H9 (cell line): ENCODE measurements at regions not wholly inside any gene's neighbourhood (a gene's known extent, or its start where the extent isn't known, plus 50 kb on each side); places are given as distances from the start of the nearest gene placed in this dataset.

Experiments
- DNase-seq: peaks from one replicate; pipeline ENCODE4 v3.0.0-alpha.2; 2017
- H2AFZ ChIP-seq: one replicate; pipeline ENCODE4 v1.6.1; 2013; ENCODE audit warnings: mild to moderate bottlenecking, low read length, control low read depth, moderate library complexity
- H2AK5ac ChIP-seq: 2 replicates; pipeline ENCODE4 v1.6.1; 2013; ENCODE audit warnings: low read length, control low read depth, mixed read lengths; ENCODE audit not compliant: insufficient read length
- H2BK120ac ChIP-seq: one replicate; pipeline ENCODE4 v1.6.1; 2013; ENCODE audit warnings: low read depth, mild to moderate bottlenecking, low read length, control low read depth, inconsistent platforms; ENCODE audit not compliant: poor library complexity, severe bottlenecking
- H2BK12ac ChIP-seq: 2 replicates; pipeline ENCODE4 v1.6.1; 2013; ENCODE audit warnings: low read length, control low read depth, mixed read lengths, low read depth; ENCODE audit not compliant: insufficient read length
- H2BK15ac ChIP-seq: 2 replicates; pipeline ENCODE4 v1.6.1; 2013; ENCODE audit warnings: low read depth, low read length, control low read depth
- H2BK20ac ChIP-seq: one replicate; pipeline ENCODE4 v1.6.1; 2013; ENCODE audit warnings: low read depth, mild to moderate bottlenecking, low read length, control low read depth, inconsistent platforms; ENCODE audit not compliant: poor library complexity, severe bottlenecking
- H2BK5ac ChIP-seq: 2 replicates; pipeline ENCODE4 v1.6.1; 2013; ENCODE audit warnings: low read length, control low read depth, mixed read lengths; ENCODE audit not compliant: insufficient read length
- H3K14ac ChIP-seq: 2 replicates; pipeline ENCODE4 v1.6.1; 2013; ENCODE audit warnings: low read length, control low read depth; ENCODE audit not compliant: insufficient read depth
- H3K18ac ChIP-seq: 2 replicates; pipeline ENCODE4 v1.6.1; 2013; ENCODE audit warnings: low read depth, mild to moderate bottlenecking, mixed read lengths, low read length, control low read depth; ENCODE audit not compliant: insufficient read length
- H3K23ac ChIP-seq: 2 replicates; pipeline ENCODE4 v1.6.1; 2013; ENCODE audit warnings: low read length, control low read depth, mixed read lengths, low read depth; ENCODE audit not compliant: insufficient read length
- H3K23me2 ChIP-seq: 2 replicates; pipeline ENCODE4 v1.6.1; 2013; ENCODE audit warnings: low read depth, mild to moderate bottlenecking, mixed read lengths, low read length, control low read depth; ENCODE audit not compliant: insufficient read length, poor library complexity, severe bottlenecking
- H3K27ac ChIP-seq: 2 replicates; pipeline ENCODE4 v1.5.1; 2013; ENCODE audit warnings: low read length, control low read depth, mixed read lengths, low read depth; ENCODE audit not compliant: insufficient read length
- H3K27me3 ChIP-seq: 2 replicates; pipeline ENCODE4 v1.6.1; 2013; ENCODE audit warnings: low read length, control low read depth, inconsistent platforms; ENCODE audit not compliant: insufficient read depth
- H3K4ac ChIP-seq: 2 replicates; pipeline ENCODE4 v1.6.1; 2013; ENCODE audit warnings: low read depth, mild to moderate bottlenecking, control low read depth, inconsistent platforms, low read length, moderate library complexity
- H3K4me1 ChIP-seq: 2 replicates; pipeline ENCODE4 v1.6.1; 2013; ENCODE audit warnings: low read length, control low read depth, inconsistent platforms; ENCODE audit not compliant: insufficient read depth
- H3K4me2 ChIP-seq: 2 replicates; pipeline ENCODE4 v1.6.1; 2013; ENCODE audit warnings: low read length, control low read depth, mixed read lengths; ENCODE audit not compliant: insufficient read length, insufficient read depth
- H3K56ac ChIP-seq: 2 replicates; pipeline ENCODE4 v1.6.1; 2013; ENCODE audit warnings: low read depth, mild to moderate bottlenecking, mixed read lengths, low read length, control low read depth; ENCODE audit not compliant: insufficient read length
- H3K79me1 ChIP-seq: 2 replicates; pipeline ENCODE4 v1.6.1; 2013; ENCODE audit warnings: low read depth, mild to moderate bottlenecking, moderate library complexity, low read length, control low read depth, inconsistent platforms; ENCODE audit not compliant: insufficient read depth, poor library complexity, severe bottlenecking
- H3K79me2 ChIP-seq: 2 replicates; pipeline ENCODE4 v1.6.1; 2013; ENCODE audit warnings: low read length, control low read depth, inconsistent platforms; ENCODE audit not compliant: insufficient read depth
- H3K9ac ChIP-seq: 2 replicates; pipeline ENCODE4 v1.6.1; 2013; ENCODE audit warnings: low read length, control low read depth, mixed read lengths; ENCODE audit not compliant: insufficient read length; ENCODE audit errors: extremely low read depth
- H3K9me3 ChIP-seq: one replicate; pipeline ENCODE4 v1.6.1; 2013; ENCODE audit warnings: low read depth, low read length, inconsistent platforms; ENCODE audit not compliant: control insufficient read depth
- H3T11ph ChIP-seq: one replicate; pipeline ENCODE4 v1.6.1; 2013; ENCODE audit warnings: mild to moderate bottlenecking, low read length, control low read depth, inconsistent platforms
- H4K20me1 ChIP-seq: one replicate; pipeline ENCODE4 v1.6.1; 2013; ENCODE audit not compliant: control insufficient read depth, insufficient read length, insufficient read depth
- H4K5ac ChIP-seq: 2 replicates; pipeline ENCODE4 v1.6.1; 2013; ENCODE audit warnings: low read depth, mild to moderate bottlenecking, mixed read lengths, low read length, control low read depth; ENCODE audit not compliant: insufficient read length
- H4K8ac ChIP-seq: replicated peaks from 2 replicates; pipeline ENCODE4 v1.6.1; 2013; ENCODE audit warnings: low read length, control low read depth, mixed read lengths, low read depth; ENCODE audit not compliant: insufficient read length
- H4K91ac ChIP-seq: 2 replicates; pipeline ENCODE4 v1.6.1; 2013; ENCODE audit warnings: low read depth, mild to moderate bottlenecking, moderate library complexity, mixed read lengths, low read length, control low read depth; ENCODE audit not compliant: insufficient read length
- H3K27ac Mint-ChIP-seq, 3 experiments: 2 replicates in 2 of 3; 3 replicates in 1 of 3; pipeline ENCODE4 v1.8.0; 2020 to 2021; ENCODE audit warnings: mixed read lengths in 3 of 3, mild to moderate bottlenecking in 1 of 3, moderate library complexity in 1 of 3
- H3K27me3 Mint-ChIP-seq: 2 replicates; pipeline ENCODE4 v1.8.0; 2021; ENCODE audit warnings: low read depth, mild to moderate bottlenecking, moderate library complexity, mixed read lengths
- H3K36me3 Mint-ChIP-seq, 3 experiments: 2 replicates in 2 of 3; 3 replicates in 1 of 3; pipeline ENCODE4 v1.8.0; 2020 to 2021; ENCODE audit warnings: low read depth in 3 of 3, mixed read lengths in 3 of 3; ENCODE audit not compliant: insufficient read depth in 1 of 3
- H3K4me1 Mint-ChIP-seq, 2 experiments: 2 replicates each; pipeline ENCODE4 v1.8.0; 2020; ENCODE audit warnings: mixed read lengths in 2 of 2
- H3K4me3 Mint-ChIP-seq, 2 experiments: 2 replicates in 1 of 2; 3 replicates in 1 of 2; pipeline ENCODE4 v1.8.0; 2020 to 2021; ENCODE audit warnings: mild to moderate bottlenecking in 2 of 2, mixed read lengths in 2 of 2, moderate library complexity in 1 of 2
- H3K9me3 Mint-ChIP-seq, 2 experiments: 2 replicates in 1 of 2; 3 replicates in 1 of 2; pipeline ENCODE4 v1.8.0; 2020; ENCODE audit warnings: mild to moderate bottlenecking in 2 of 2, mixed read lengths in 2 of 2, moderate library complexity in 1 of 2
- WGBS: extraction: QIAGEN DNeasy Blood & Tissue Kit; methylation state at CpG from one replicate; pipeline ENCODE4 v1.1.7; 2013; ENCODE audit warnings: missing lambda C conversion rate, low lambda C conversion rate, mixed read lengths; ENCODE audit not compliant: insufficient read length; ENCODE audit errors: extremely low coverage; 5-methylcytosine and 5-hydroxymethylcytosine counted together
- TF ChIP-seq, protein P1 (sequence below): fragments of 200-600 bp; sonication (generic); conservative IDR thresholded peaks from 3 replicates; pipeline ENCODE4 v1.8.0; 2021; ENCODE audit warnings: antibody characterized with exemption, mild to moderate bottlenecking

DNA sequence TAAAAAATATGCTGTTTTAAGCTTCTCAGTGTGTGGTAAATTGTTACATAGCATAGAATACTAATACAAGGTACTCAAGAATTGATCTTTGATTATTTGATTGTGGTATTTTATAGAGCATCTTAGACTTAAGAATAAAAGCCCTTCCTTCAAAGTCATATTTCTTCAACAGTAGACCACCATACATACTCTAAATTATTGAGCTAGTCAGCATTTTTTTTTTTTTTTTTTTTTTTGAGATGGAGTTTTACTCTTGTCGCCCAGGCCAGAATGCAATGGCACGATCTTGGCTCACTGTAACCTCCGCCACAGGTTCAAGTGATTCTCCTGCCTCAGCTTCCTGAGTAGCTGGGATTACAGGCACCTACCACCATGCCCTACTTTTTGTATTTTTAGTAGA lies 436.7 kb upstream of the LUZP2 start:
- Histone ChIP-seq H3K79me1 (no peaks in the 10 kb centered on the region), H3K9ac (no peak overlapping the region), H3K56ac (no peak overlapping the region), H3K9me3 (no peaks in the 10 kb centered on the region), H2AK5ac (no peak overlapping the region), H3K23me2 (no peaks in the 10 kb centered on the region), H4K8ac (no peak overlapping the region), H2AFZ (no peak overlapping the region), H2BK120ac (no peak overlapping the region), H2BK15ac (no peak overlapping the region), H3T11ph (no peak overlapping the region), H3K4me1 (no peaks in the 10 kb centered on the region), H3K14ac (no peak overlapping the region), H3K18ac (no peak overlapping the region), H3K4me2 (no peak overlapping the region), H3K79me2 (no peaks in the 10 kb centered on the region), H3K23ac (no peak overlapping the region), H2BK12ac (no peak overlapping the region), H4K20me1 (no peaks in the 10 kb centered on the region), H4K5ac (no peak overlapping the region), H3K27ac (no peak overlapping the region), H2BK20ac (no peak overlapping the region), H3K27me3 (no peaks in the 10 kb centered on the region), H2BK5ac (no peak overlapping the region), H4K91ac (no peak overlapping the region), H3K4ac (no peak overlapping the region)
- Mint-ChIP-seq H3K36me3 (no peaks in the 10 kb centered on the region), H3K4me1 (peaks cover 6 to 7% of the 10 kb centered on the region in 2 experiments; a peak in 3 of 4 replicates), H3K4me3 (no peak overlapping the region), H3K27me3 (no peaks in the 10 kb centered on the region), H3K27ac (no peak overlapping the region), H3K9me3 (no peaks in the 10 kb centered on the region)
- TF ChIP-seq, protein P1, sequence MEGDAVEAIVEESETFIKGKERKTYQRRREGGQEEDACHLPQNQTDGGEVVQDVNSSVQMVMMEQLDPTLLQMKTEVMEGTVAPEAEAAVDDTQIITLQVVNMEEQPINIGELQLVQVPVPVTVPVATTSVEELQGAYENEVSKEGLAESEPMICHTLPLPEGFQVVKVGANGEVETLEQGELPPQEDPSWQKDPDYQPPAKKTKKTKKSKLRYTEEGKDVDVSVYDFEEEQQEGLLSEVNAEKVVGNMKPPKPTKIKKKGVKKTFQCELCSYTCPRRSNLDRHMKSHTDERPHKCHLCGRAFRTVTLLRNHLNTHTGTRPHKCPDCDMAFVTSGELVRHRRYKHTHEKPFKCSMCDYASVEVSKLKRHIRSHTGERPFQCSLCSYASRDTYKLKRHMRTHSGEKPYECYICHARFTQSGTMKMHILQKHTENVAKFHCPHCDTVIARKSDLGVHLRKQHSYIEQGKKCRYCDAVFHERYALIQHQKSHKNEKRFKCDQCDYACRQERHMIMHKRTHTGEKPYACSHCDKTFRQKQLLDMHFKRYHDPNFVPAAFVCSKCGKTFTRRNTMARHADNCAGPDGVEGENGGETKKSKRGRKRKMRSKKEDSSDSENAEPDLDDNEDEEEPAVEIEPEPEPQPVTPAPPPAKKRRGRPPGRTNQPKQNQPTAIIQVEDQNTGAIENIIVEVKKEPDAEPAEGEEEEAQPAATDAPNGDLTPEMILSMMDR: no peak
- WGBS: no CpG with 5 or more reads among the region's 3 CpGs
- no peak for DNase-seq
